A549 (cell line): ENCODE measurements at regions not wholly inside any gene's neighbourhood (a gene's known extent, or its start where the extent isn't known, plus 50 kb on each side); places are given as distances from the start of the nearest gene placed in this dataset.

Source experiments
- ATAC-seq, 2 experiments: fragments of 200-7000 bp in 1 of 2; fragments of >200 bp in 1 of 2; cut with Nextera tagmentation in 1 of 2; cut with Tn5 transposase in 1 of 2; 3 replicates each; pipeline versions ENCODE4 v1.8.0 to v1.9.1; 2018 to 2020; ENCODE audit warnings: mild to moderate bottlenecking in 1 of 2, moderate library complexity in 1 of 2
- CTCF ChIA-PET: fragments of 300-600 bp; sonication (Branson Sonifier 250); formaldehyde crosslinking; extraction: SDS; loops from one replicate; lab custom pipeline; 2021; ENCODE audit warnings: antibody characterized with exemption, inconsistent platforms; lab: Yijun Ruan, JAX
- POLR2A ChIA-PET: fragments of 350-600 bp; formaldehyde crosslinking; extraction: SDS; loops from one replicate; lab custom pipeline; 2021; ENCODE audit warnings: antibody characterized with exemption, inconsistent platforms; lab: Yijun Ruan, JAX
- DNase-seq, 2 experiments: peaks; one replicate each; pipeline versions ENCODE4 v3.0.0 to v3.0.0-alpha.2; 2011 to 2016; ENCODE audit warnings: low read depth in 1 of 2, low spot score in 1 of 2
- FAIRE-seq: peaks from 2 replicates; lab custom pipeline; 2011; peaks lifted over from hg19 to GRCh38; lab: Jason Lieb, UNC
- H3K27ac ChIP-seq, 2 experiments: fragments of >200 bp; sonication (Bioruptor Twin); formaldehyde crosslinking; 3 replicates each; pipeline ENCODE4 v1.5.1; 2016 to 2017
- H3K4me1 ChIP-seq: fragments of >200 bp; sonication (Bioruptor Twin); formaldehyde crosslinking; 3 replicates; pipeline ENCODE4 v1.6.1; 2016
- H3K4me2 ChIP-seq: fragments of >200 bp; sonication (Bioruptor Twin); formaldehyde crosslinking; 3 replicates; pipeline ENCODE4 v1.6.1; 2016
- H3K4me3 ChIP-seq: fragments of >200 bp; sonication (Bioruptor Twin); formaldehyde crosslinking; 3 replicates; pipeline ENCODE4 v1.5.1; 2016
- H3K9me3 ChIP-seq: fragments of >200 bp; sonication (Bioruptor Twin); formaldehyde crosslinking; 3 replicates; pipeline ENCODE4 v1.6.1; 2016
- BHLHE40 ChIP-seq: IDR thresholded peaks from 2 replicates; pipeline ENCODE4 v1.6.1; 2012; ENCODE audit warnings: low read depth, low read length, inconsistent platforms
- CBX8 ChIP-seq: fragments of 200-600 bp; sonication (generic); IDR thresholded peaks from 2 replicates; pipeline ENCODE4 v1.6.1; 2016
- CEBPB ChIP-seq, 2 experiments: fragments of >200 bp in 1 of 2; sonication (Bioruptor Twin) in 1 of 2; formaldehyde crosslinking in 1 of 2; IDR thresholded peaks; 2 replicates each; pipeline ENCODE4 v1.6.1; 2012 to 2016
- CHD2 ChIP-seq: fragments of 150-350 bp; IDR thresholded peaks from 2 replicates; pipeline ENCODE4 v1.6.1; 2014; ENCODE audit warnings: low read length; ENCODE audit not compliant: partially characterized antibody
- HOXB5 ChIP-seq: fragments of 250-450 bp; sonication (Bioruptor Pico); IDR thresholded peaks from 2 replicates; pipeline ENCODE4 v1.5.0; 2020; ENCODE audit warnings: mild to moderate bottlenecking, moderate library complexity
- JUNB ChIP-seq: fragments of >200 bp; sonication (Bioruptor Twin); formaldehyde crosslinking; IDR thresholded peaks from 2 replicates; pipeline ENCODE4 v1.6.1; 2016
- KDM1A ChIP-seq: fragments of 200-600 bp; sonication (generic); IDR thresholded peaks from 2 replicates; pipeline ENCODE4 v1.6.1; 2016; ENCODE audit warnings: low read depth, mild to moderate bottlenecking
- MYC ChIP-seq: IDR thresholded peaks from 2 replicates; pipeline ENCODE4 v1.6.1; 2012; ENCODE audit warnings: mild to moderate bottlenecking, inconsistent platforms, low read length, improper control_type of control experiment, borderline replicate concordance
- NFE2L2 ChIP-seq: fragments of 150-350 bp; conservative IDR thresholded peaks from 2 replicates; pipeline ENCODE4 v1.6.1; 2014; ENCODE audit warnings: low read length
- NR3C1 ChIP-seq: fragments of >200 bp; sonication (Bioruptor Twin); formaldehyde crosslinking; IDR thresholded peaks from 3 replicates; pipeline ENCODE4 v1.6.1; 2017
- PHF8 ChIP-seq: fragments of 200-600 bp; sonication (generic); IDR thresholded peaks from 2 replicates; pipeline ENCODE4 v1.6.1; 2016; ENCODE audit warnings: low read depth, mild to moderate bottlenecking, antibody characterized with exemption, moderate library complexity, borderline replicate concordance
- POLR2A ChIP-seq: IDR thresholded peaks from 2 replicates; pipeline ENCODE4 v1.6.1; 2012; ENCODE audit warnings: mild to moderate bottlenecking, low read length
- RNF2 ChIP-seq: fragments of 200-600 bp; sonication (generic); IDR thresholded peaks from 2 replicates; pipeline ENCODE4 v1.6.1; 2016; ENCODE audit warnings: low read depth, mild to moderate bottlenecking, antibody characterized with exemption, moderate library complexity, borderline replicate concordance
- SMC3 ChIP-seq: fragments of >200 bp; sonication (Bioruptor Twin); formaldehyde crosslinking; IDR thresholded peaks from 3 replicates; pipeline ENCODE4 v1.6.1; 2018; ENCODE audit warnings: inconsistent platforms
- SREBF2 ChIP-seq: fragments of 450-650 bp; IDR thresholded peaks from 2 replicates; pipeline ENCODE4 v1.6.1; 2014; ENCODE audit warnings: mild to moderate bottlenecking, moderate library complexity
- ZNF302 ChIP-seq: fragments of 250-450 bp; sonication (Bioruptor Pico); IDR thresholded peaks from 2 replicates; pipeline ENCODE4 v1.9.0; 2021; ENCODE audit warnings: inconsistent platforms, mild to moderate bottlenecking, moderate library complexity
- ZSCAN20 ChIP-seq: fragments of 250-450 bp; sonication (Bioruptor Pico); IDR thresholded peaks from 2 replicates; pipeline ENCODE4 v1.8.0; 2022; ENCODE audit warnings: mild to moderate bottlenecking, moderate library complexity
- WGBS: methylation state at CpG from one replicate; pipeline ENCODE4 v1.1.6; 2017; ENCODE audit errors: missing lambda C conversion rate; 5-methylcytosine and 5-hydroxymethylcytosine counted together
- TF ChIP-seq, protein P1 (sequence below): fragments of 150-350 bp; IDR thresholded peaks from 2 replicates; pipeline ENCODE4 v1.6.1; 2014; ENCODE audit warnings: low read depth, mild to moderate bottlenecking, low read length
- TF ChIP-seq, protein P2 (sequence below): fragments of 250-450 bp; sonication (Bioruptor Pico); IDR thresholded peaks from 2 replicates; pipeline ENCODE4 v1.5.0; 2021; ENCODE audit warnings: mild to moderate bottlenecking, moderate library complexity, borderline replicate concordance
- TF ChIP-seq, protein P3 (sequence below): fragments of >200 bp; sonication (Bioruptor Twin); formaldehyde crosslinking; IDR thresholded peaks from 3 replicates; pipeline ENCODE4 v1.6.1; 2016

DNA sequence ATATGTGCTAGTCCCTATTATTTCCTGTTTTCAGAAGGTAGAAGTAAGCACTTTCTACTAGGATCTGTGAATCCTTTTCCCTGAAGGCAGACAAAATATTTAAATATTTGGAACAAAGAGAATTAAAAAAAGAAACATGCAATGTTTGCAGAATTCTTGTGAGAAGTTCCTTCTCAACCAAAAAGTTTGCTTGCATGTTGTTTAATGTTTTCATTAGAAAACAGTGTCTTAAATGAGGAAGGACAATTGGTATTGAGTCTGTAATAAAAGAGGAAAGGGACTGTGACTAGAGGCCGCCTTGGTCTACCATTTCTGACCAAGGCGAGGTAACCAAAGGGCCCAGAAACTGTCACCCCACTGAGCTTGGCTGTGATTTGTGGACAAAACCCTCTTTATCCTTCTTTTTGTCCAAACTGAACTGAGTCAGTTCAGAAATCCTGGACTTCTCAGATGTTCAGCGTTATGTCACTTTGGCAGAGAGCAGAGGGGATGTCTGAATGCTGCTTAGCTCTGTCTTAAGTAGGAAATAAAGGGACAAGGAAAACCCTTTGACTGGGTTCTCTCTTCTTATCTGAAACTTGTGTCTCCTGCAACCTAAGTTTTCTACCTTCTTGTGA is 129.8 kb upstream of the CPM start:
- DNase-seq = no peak
- 0 out of 3 replicates have a peak, but pooled peaks cover 2% of the 10 kb centered on the region for H3K9me3 ChIP-seq
- H3K4me1 ChIP-seq = peaks cover 26% of the 10 kb centered on the region
- TF ChIP-seq, protein P1, sequence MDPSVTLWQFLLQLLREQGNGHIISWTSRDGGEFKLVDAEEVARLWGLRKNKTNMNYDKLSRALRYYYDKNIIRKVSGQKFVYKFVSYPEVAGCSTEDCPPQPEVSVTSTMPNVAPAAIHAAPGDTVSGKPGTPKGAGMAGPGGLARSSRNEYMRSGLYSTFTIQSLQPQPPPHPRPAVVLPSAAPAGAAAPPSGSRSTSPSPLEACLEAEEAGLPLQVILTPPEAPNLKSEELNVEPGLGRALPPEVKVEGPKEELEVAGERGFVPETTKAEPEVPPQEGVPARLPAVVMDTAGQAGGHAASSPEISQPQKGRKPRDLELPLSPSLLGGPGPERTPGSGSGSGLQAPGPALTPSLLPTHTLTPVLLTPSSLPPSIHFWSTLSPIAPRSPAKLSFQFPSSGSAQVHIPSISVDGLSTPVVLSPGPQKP = no peak
- TF ChIP-seq, protein P2, sequence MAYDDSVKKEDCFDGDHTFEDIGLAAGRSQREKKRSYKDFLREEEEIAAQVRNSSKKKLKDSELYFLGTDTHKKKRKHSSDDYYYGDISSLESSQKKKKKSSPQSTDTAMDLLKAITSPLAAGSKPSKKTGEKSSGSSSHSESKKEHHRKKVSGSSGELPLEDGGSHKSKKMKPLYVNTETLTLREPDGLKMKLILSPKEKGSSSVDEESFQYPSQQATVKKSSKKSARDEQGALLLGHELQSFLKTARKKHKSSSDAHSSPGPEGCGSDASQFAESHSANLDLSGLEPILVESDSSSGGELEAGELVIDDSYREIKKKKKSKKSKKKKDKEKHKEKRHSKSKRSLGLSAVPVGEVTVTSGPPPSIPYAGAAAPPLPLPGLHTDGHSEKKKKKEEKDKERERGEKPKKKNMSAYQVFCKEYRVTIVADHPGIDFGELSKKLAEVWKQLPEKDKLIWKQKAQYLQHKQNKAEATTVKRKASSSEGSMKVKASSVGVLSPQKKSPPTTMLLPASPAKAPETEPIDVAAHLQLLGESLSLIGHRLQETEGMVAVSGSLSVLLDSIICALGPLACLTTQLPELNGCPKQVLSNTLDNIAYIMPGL = no peak
- TF ChIP-seq KDM1A (no peak), BHLHE40 (no peak), ZSCAN20 (CRISPR knock-in tag) (no peak), ZNF302 (CRISPR knock-in tag) (no peak), JUNB (no peak), NFE2L2 (no peak), HOXB5 (no peak)
- CTCF ChIA-PET = no interaction called here
- 91% methylated on average over 3 of the region's 3 CpGs for WGBS
- H3K4me3 ChIP-seq = no peak overlapping the region
- ATAC-seq = no peak
- H3K27ac ChIP-seq = peak overlapping the region in 1 of 2 experiments; percentile 42; a peak in 3 of 6 replicates
- no peak for FAIRE-seq
- POLR2A ChIA-PET = no interaction called here
- no peak overlapping the region for H3K4me2 ChIP-seq

DNA sequence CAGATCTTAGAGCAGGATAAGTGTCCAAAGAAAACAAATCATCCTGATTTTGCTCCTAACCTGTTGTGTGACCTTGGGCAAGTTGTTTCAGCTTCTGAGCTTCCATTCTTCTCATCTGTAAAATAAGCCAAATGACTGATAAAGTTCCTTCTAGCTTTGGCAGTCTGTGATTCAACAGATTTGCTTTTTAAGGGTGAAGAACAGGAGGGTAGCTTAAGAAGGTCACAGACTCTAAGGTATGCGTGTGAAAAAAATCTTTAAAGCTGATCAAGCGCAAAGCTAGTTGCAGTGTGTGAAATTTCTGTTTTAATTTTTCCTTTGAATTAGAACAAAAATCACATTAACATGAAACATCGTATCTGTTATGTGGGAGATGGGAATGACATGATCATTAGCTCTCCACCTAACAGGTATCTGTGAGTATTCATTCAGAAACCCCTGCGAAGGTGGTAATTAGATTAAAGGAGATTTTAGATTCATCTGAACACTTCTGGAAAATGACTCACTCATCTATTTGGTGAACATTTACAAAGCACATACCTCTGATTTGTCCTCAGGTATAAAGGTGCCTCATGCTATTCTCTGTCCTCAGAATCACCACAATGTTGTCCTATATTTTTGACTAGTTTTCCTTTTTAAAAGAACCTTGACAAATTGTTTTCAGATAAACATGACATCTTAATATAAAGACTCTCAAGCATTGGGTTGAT is 131.9 kb upstream of the CPM start:
- Histone ChIP-seq H3K27ac (no peak overlapping the region), H3K9me3 (no peaks in the 10 kb centered on the region), H3K4me3 (no peak overlapping the region), H3K4me1 (peaks cover 31% of the 10 kb centered on the region), H3K4me2 (no peak overlapping the region)
- ATAC-seq (no peak), FAIRE-seq (no peak), DNase-seq (no peak)
- CTCF ChIA-PET = interaction anchor here (1.5 kb wide), 1 partner anchor 12 kb away, joined by 4 read pairs; no protein-coding TSS in a partner anchor
- POLR2A ChIA-PET = no interaction called here
- TF ChIP-seq CBX8 (no peak), POLR2A (no peak), RNF2 (no peak), SREBF2 (no peak), SMC3 (no peak), NR3C1 (no peak), MYC (no peak)
- TF ChIP-seq, protein P3, sequence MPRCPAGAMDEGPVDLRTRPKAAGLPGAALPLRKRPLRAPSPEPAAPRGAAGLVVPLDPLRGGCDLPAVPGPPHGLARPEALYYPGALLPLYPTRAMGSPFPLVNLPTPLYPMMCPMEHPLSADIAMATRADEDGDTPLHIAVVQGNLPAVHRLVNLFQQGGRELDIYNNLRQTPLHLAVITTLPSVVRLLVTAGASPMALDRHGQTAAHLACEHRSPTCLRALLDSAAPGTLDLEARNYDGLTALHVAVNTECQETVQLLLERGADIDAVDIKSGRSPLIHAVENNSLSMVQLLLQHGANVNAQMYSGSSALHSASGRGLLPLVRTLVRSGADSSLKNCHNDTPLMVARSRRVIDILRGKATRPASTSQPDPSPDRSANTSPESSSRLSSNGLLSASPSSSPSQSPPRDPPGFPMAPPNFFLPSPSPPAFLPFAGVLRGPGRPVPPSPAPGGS = no peak
- TF ChIP-seq, protein P2 = no peak
- 85% methylated on average over 4 of the region's 4 CpGs for WGBS

DNA sequence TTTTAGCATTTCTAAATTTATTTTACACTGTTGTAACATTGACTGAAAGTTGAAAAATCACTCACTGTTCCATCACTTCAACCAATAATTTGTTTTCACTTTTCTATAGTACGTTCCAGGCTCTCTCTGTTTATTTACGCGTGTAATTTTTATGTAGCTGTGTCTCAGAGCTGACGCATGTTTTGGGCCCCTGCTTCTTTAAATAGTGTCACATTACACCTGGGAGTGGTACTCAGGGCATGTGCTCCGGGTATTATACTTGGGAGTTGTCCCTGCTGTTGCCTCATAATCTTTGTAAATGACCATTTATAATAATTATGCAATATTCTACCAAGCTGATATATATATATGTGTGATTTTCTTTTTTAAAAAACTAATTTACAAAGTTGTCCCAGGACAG is 132.8 kb upstream of the CPM start:
- Histone ChIP-seq H3K27ac (no peak overlapping the region), H3K4me3 (no peak overlapping the region), H3K9me3 (no peaks in the 10 kb centered on the region), H3K4me1 (peaks cover 29% of the 10 kb centered on the region), H3K4me2 (no peak overlapping the region)
- CTCF ChIA-PET = no interaction called here
- DNase-seq (no peak), ATAC-seq (no peak), FAIRE-seq (no peak)
- WGBS = 75% methylated on average over 5 of the region's 5 CpGs
- POLR2A ChIA-PET = no interaction called here
- no peak for TF ChIP-seq PHF8
- TF ChIP-seq CEBPB (IDR thresholded peaks at IDR 0.05) = 0 out of 4 replicates have a peak, but pooled peaks of 1 of the 2 experiments have one; percentile 12
- no peak for TF ChIP-seq CHD2
- TF ChIP-seq, all 56 proteins: peak for 1
